NCI-H774 (cell line): ENCODE measurements at regions not wholly inside any gene's neighbourhood (a gene's known extent, or its start where the extent isn't known, plus 50 kb on each side); places are given as distances from the start of the nearest gene placed in this dataset.
"Not testable (repeated sequence)": the region's sequence is repeated elsewhere in the genome, so short reads cannot be mapped to it uniquely, and the experiment has no call there.

Experiments
- DNase-seq: peaks from one replicate; lab custom pipeline; 2025; lab: John Stamatoyannopoulos, UW

DNA sequence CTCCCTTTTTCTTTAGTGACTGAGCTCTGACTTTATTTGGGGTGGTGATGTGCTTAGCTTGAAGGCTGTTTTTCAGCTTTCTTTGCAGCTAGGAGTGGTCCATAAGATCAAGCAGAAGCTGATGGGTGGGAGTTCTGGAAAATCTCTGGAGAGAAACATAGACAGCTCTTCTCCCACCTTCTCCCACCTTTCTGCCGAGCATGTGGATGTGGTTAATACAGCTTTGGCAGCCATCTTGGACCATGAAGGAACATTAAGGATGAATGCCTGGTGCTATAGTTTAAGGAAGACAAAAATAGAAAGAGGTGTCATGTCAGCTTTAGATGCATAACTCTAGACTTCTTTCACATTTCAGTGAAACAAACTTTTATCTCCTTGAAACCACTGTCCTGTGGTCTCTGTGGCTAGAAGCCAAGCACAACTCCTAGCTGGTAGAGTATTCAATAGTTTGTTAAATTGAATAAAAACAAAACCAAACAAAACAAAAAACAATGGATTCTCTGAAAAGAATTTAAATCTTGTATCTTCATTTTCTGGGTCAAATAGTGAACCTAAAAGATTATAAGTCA lies 203.6 kb upstream of the SESN3 start:
- DNase-seq: no peak

DNA sequence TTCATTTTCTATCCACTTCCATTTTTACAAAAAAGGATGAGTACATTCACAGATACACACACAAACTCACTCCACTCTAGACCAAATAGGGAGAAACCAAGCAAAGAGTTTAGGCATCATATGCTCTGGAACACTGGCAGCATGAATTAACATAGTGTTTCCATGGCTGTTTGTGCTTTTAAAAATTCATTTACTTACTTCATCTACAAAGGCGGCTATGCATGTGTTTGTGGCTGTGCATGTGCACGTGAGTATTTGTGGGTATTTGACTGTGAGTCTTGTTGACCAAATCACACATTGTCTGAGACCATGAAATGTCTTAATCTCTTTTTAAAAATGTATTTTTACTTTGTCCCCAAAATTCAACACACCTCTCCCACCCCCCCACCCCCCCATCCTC lies 203.0 kb upstream of the SESN3 start:
- DNase-seq: no peak

- no peak for DNase-seq
These were observed 201.9 kb upstream of the SESN3 start for GRCh38 chr11:95432714-95433503.

GRCh38 chr11:95429376-95429907 lies 198.4 kb upstream of the SESN3 start:
- no peak for DNase-seq

- no peak for DNase-seq
These were observed 195.9 kb upstream of the SESN3 start for GRCh38 chr11:95426823-95427462.

GRCh38 chr11:95419915-95420314 lies 188.9 kb upstream of the SESN3 start:
- DNase-seq: no peak

GRCh38 chr11:95418916-95419315 lies 187.9 kb upstream of the SESN3 start:
- DNase-seq: no peak

GRCh38 chr11:95417832-95418231 lies 186.8 kb upstream of the SESN3 start:
- no peak for DNase-seq

GRCh38 chr11:95415837-95416304 lies 184.9 kb upstream of the SESN3 start:
- DNase-seq: no peak

DNA sequence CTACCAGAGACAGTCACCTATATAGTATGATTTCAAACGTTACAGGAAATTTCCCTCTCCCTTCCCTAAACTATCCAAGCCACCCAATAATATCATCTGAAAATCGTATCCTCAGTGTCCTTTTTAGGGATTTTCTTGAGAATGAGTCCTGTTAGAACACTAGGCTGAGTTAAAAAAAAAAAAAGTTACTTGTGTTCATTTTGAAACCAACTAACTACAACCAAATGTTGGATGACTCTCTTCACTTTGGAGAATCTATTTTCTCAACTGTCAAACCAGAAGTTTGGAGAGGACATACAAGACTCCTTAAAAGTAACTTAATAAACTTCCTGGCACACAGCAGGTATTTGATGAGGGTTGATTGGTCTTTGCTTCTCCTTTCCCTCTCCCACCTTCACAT lies 183.2 kb upstream of the SESN3 start:
- DNase-seq: no peak

DNA sequence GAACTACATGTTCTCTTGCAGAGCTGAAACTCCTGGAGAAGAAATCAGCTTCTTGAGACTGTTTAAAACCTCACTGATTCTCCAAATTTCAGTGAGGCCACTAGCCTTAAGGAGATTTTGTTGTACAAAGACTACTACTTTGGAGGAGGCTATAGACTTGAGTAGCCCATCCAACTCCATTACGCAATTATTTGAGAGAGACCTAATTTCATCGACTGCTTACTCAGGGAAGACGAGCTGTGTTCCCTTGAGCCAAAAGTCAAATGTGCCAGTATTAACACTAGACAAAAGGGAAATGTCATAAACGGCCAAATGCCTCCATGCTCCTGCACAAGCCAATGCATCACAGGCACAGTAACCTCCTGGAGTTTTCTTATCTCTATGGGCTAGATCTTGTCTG lies 182.8 kb upstream of the SESN3 start:
- DNase-seq: no peak

DNA sequence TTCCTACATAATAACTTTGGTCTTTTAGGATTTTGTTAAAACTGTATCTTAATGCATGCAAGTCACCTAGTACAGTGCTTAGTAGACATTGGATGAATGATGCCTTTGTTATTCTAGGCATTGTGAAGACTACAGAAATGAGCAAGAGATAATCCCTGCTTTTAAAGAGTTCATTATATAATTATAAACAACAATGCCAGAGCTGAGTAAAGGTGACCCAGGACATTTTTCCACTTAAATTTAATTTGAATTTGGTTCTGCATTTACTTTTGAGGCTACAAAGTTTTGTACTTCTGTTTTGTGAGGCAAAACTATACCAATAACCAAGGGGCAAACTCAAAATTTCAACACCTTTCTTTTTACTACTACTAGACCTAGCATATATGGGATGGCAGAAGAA lies 182.0 kb upstream of the SESN3 start:
- DNase-seq: no peak

GRCh38 chr11:95412074-95412473 lies 181.1 kb upstream of the SESN3 start:
- no peak for DNase-seq

DNA sequence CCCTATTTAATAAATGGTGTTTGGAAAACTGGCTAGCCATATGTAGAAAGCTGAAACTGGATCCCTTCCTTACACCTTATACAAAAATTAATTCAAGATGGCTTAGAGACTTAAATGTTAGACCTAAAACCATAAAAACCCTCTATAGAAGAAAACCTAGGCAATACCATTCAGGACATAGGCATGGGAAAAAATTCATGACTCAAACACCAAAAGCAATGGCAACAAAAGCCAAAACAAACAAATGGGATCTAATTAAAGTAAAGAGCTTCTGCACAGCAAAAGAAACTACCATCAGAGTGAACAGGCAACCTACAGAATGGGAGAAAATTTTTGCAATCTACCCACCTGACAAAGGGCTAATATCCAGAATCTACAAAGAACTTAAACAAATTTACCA lies 179.7 kb upstream of the SESN3 start:
- DNase-seq: not testable (repeated sequence)

- no peak for DNase-seq
These were observed 175.3 kb upstream of the SESN3 start for GRCh38 chr11:95406271-95406670.

DNA sequence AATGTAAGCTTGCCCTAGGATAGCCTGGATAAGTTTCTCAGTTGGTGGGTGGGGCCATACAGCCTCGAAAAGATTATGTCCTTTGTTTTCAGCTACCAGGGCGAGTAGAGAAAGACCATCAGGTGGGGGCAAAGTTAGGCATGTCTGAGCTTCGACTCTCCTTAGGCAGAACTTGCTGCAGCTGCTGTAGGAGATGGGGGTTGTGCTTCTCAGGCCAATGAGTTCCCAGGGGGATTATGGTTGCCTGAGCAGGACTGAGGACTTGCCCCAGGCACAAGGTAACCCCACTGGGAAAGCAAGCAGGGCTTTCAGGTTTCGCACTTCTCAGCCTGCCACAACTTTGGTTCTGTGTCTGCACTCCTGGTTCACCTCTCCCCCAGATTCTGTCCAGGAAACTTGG lies 173.4 kb upstream of the SESN3 start:
- DNase-seq: no peak

GRCh38 chr11:95398437-95399112 lies 167.6 kb upstream of the SESN3 start:
- no peak for DNase-seq

- DNase-seq: no peak
These were observed 161.6 kb upstream of the SESN3 start for GRCh38 chr11:95392644-95393043.

DNA sequence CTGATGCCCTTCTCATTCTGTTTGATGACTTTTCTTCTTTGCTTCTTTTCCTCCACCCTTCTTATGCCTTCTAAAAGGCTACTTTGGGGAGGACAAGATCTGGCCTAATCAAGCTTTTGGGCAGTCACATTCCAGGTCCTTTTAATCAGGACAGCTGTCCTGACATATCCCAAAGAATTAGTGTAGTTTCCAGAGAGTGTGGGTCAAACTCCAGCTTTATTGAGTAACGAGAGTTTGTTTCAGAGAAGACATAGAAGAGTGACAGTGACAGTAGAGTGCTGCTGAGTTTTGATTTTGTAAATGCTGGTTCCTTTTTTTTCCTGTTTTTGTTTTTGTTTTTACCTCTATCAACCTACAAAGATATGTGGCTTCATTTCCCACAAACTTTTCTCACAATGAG lies 158.4 kb upstream of the SESN3 start:
- no peak for DNase-seq

DNA sequence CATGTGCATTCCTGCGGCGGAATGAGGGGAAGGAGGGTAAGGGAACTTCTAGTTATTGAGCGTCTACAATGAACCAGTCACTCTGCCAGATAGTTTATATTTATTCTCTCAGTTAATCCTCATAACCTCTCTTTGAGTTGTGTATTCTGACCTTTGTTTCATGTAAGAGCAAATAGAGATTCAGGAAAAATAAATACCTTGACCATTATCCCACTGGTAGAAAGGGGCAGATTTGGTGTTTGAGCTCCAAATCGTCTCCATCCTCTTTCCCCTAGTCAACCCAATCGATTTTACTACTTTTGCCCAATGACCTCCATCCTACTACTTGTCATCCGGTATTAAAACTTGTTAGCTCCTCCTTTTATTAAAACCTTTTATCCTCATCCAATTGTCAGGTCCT lies 157.1 kb upstream of the SESN3 start:
- DNase-seq: no peak

- DNase-seq: no peak
These were observed 156.3 kb upstream of the SESN3 start for GRCh38 chr11:95387325-95387724.

DNA sequence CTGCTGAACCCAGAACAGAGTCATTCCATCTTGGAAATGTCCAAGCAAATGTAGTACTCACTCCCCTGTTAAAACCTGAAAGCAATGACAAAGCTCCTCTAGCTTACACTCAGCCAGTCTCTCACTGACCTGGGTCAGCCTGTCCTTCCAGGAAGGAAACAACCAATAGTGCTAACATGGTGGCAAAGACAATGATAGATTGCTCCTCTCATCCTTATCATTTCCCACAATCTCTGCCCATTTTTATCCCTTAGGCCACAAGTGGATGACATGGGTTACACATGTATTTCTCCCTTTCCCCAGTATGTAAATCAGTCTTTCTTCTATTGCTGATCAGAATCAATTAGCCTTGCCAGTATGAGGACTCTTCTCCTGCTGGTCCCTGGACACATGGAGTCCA lies 154.6 kb upstream of the SESN3 start:
- DNase-seq: no peak

DNA sequence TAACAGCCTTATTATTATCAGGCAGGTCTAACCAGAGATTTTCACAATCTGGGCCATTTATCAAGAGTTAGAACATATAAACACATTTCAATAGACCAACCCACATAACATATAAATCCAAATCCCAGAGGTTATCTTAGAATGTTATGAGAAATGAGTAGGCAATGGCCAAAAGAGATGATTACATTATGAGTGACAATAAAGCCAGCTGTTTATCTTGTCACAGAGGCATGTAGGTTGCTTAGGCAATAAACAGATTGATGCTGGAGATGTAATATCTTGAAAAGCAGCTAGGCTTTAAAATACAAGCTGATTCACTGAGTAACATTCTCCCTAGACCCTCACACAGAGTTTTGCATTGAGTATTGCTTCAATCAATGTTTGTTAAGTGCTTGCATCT lies 148.5 kb upstream of the SESN3 start:
- DNase-seq: no peak
